ENCODE measurements at regions not wholly inside any gene's neighbourhood (a gene's known extent, or its start where the extent isn't known, plus 50 kb on each side); places are given as distances from the start of the nearest gene placed in this dataset.
"Not testable (repeated sequence)": the region's sequence is repeated elsewhere in the genome, so short reads cannot be mapped to it uniquely, and the experiment has no call there.

- not testable (repeated sequence) for DNase-seq
These were observed 258.7 kb upstream of the NOTCH2NLA start for GRCh38 chr1:146487555-146487954.

- not testable (repeated sequence) for DNase-seq
These were observed 258.3 kb upstream of the NOTCH2NLA start for GRCh38 chr1:146487155-146487554.

GRCh38 chr1:146486300-146487014 lies 257.6 kb upstream of the NOTCH2NLA start:
- DNase-seq, result not testable (repeated sequence)

- not testable (repeated sequence) for DNase-seq
These were observed 255.4 kb upstream of the NOTCH2NLA start for GRCh38 chr1:146484195-146484594.

GRCh38 chr1:146479188-146479587 lies 250.4 kb upstream of the NOTCH2NLA start:
- DNase-seq, result not testable (repeated sequence)

- DNase-seq, result peak; percentile 10
These were observed 249.4 kb upstream of the NOTCH2NLA start for GRCh38 chr1:146478125-146478720.

GRCh38 chr1:146475086-146475485 lies 246.3 kb upstream of the NOTCH2NLA start:
- not testable (repeated sequence) for DNase-seq

GRCh38 chr1:146474216-146474615 lies 245.4 kb upstream of the NOTCH2NLA start:
- DNase-seq, result not testable (repeated sequence)

- DNase-seq, result peak; percentile 58
These were observed 243.5 kb upstream of the NOTCH2NLA start for GRCh38 chr1:146472192-146472861.

- not testable (repeated sequence) for DNase-seq
These were observed 231.1 kb upstream of the NOTCH2NLA start for GRCh38 chr1:146459939-146460338.

GRCh38 chr1:146459308-146459707 lies 230.5 kb upstream of the NOTCH2NLA start:
- not testable (repeated sequence) for DNase-seq

GRCh38 chr1:146448877-146449246 lies 220.0 kb upstream of the NOTCH2NLA start:
- DNase-seq, result not testable (repeated sequence)

- not testable (repeated sequence) for DNase-seq
These were observed 219.5 kb upstream of the NOTCH2NLA start for GRCh38 chr1:146448212-146448876.

- DNase-seq, result peak; percentile 33
These were observed 215.0 kb upstream of the NOTCH2NLA start for GRCh38 chr1:146443871-146444222.

GRCh38 chr1:146443088-146443870 lies 214.5 kb upstream of the NOTCH2NLA start:
- not testable (repeated sequence) for DNase-seq

- DNase-seq, result peak; percentile 0
These were observed 209.7 kb upstream of the NOTCH2NLA start for GRCh38 chr1:146438543-146438942.

GRCh38 chr1:146416642-146417041 lies 187.8 kb upstream of the NOTCH2NLA start:
- peak; percentile 4 for DNase-seq

- DNase-seq, result not testable (repeated sequence)
These were observed 186.2 kb upstream of the NOTCH2NLA start for GRCh38 chr1:146415017-146415416.

GRCh38 chr1:146413911-146414310 lies 185.1 kb upstream of the NOTCH2NLA start:
- peak; percentile 56 for DNase-seq

GRCh38 chr1:146411923-146412322 lies 183.1 kb upstream of the NOTCH2NLA start:
- not testable (repeated sequence) for DNase-seq

- DNase-seq, result peak; percentile 86
These were observed 181.1 kb upstream of the NOTCH2NLA start for GRCh38 chr1:146409817-146410441.

Measured in EL (cell line).